K562 (cell line): ENCODE measurements at regions not wholly inside any gene's neighbourhood (a gene's known extent, or its start where the extent isn't known, plus 50 kb on each side); places are given as distances from the start of the nearest gene placed in this dataset.

Experiments used
- ATAC-seq: fragments of 200-7000 bp; cut with Tn5 transposase; 3 replicates; pipeline ENCODE4 v1.9.1; 2020; ENCODE audit warnings: moderate library complexity
- BruUV-seq: library from RNA; stranded (reverse); fragments of 400-500 nt; replicated peaks from 2 replicates; lab custom pipeline; 2021; lab: Mats Ljungman, UMichigan
- CTCF ChIA-PET: fragments of 300-600 bp; formaldehyde crosslinking; extraction: SDS; loops from one replicate; lab custom pipeline; 2021; ENCODE audit warnings: low intra/inter-chr PET ratio; lab: Yijun Ruan, JAX
- POLR2A ChIA-PET: fragments of 300-600, 350-650 bp; sonication (Branson Sonifier 250); formaldehyde crosslinking; extraction: SDS; loops from one replicate; lab custom pipeline; 2021; ENCODE audit warnings: antibody characterized with exemption, inconsistent platforms; lab: Yijun Ruan, JAX
- DNase-seq, 4 experiments: peaks; one replicate each; pipeline versions ENCODE4 v3.0.0 to v3.0.0-alpha.2; 2011 to 2018; ENCODE audit warnings: low spot score in 3 of 4, mixed read lengths in 3 of 4; ENCODE audit errors: extremely low read depth in 1 of 4
- FAIRE-seq: peaks from 2 replicates; lab custom pipeline; 2011; peaks lifted over from hg19 to GRCh38; lab: Jason Lieb, UNC
- H2AFZ ChIP-seq: 2 replicates; pipeline ENCODE4 v1.6.0; 2011; ENCODE audit warnings: low read depth, low read length, control low read depth, inconsistent platforms
- H3K27ac ChIP-seq: fragments of 200-600 bp; 3 replicates; pipeline ENCODE4 v1.8.0; 2011; ENCODE audit warnings: low read depth, mild to moderate bottlenecking, control low read depth, inconsistent platforms, low read length, moderate library complexity, mixed read lengths; ENCODE audit errors: extremely low read depth
- H3K27me3 ChIP-seq, 2 experiments: fragments of 300-600 bp in 1 of 2; 2 replicates in 1 of 2; 3 replicates in 1 of 2; pipeline versions ENCODE4 v1.6.0 to v1.8.0; 2011; ENCODE audit warnings: inconsistent platforms in 2 of 2, low read length in 2 of 2, mild to moderate bottlenecking in 1 of 2, mixed read lengths in 1 of 2, moderate library complexity in 1 of 2; ENCODE audit not compliant: control insufficient read depth in 2 of 2, insufficient read depth in 2 of 2
- H3K36me3 ChIP-seq: fragments of 300-600 bp; 3 replicates; pipeline ENCODE4 v1.8.0; 2011; ENCODE audit warnings: mild to moderate bottlenecking, low read length, inconsistent platforms; ENCODE audit not compliant: control insufficient read depth, insufficient read depth
- H3K4me1 ChIP-seq, 2 experiments: fragments of 200-600 bp in 1 of 2; replicated peaks in 1 of 2; 2 replicates in 1 of 2; 3 replicates in 1 of 2; pipeline versions ENCODE4 v1.5.1 to v1.8.0; 2011; ENCODE audit warnings: inconsistent platforms in 2 of 2, low read length in 2 of 2, mild to moderate bottlenecking in 1 of 2, mixed read lengths in 1 of 2, moderate library complexity in 1 of 2; ENCODE audit not compliant: control insufficient read depth in 2 of 2, insufficient read depth in 2 of 2
- H3K4me2 ChIP-seq: 2 replicates; pipeline ENCODE4 v1.6.1; 2011; ENCODE audit warnings: low read length, control low read depth, inconsistent platforms, mixed read lengths; ENCODE audit not compliant: insufficient read depth
- H3K4me3 ChIP-seq: fragments of 200-600 bp; sonication (generic), shearing (Covaris generic); 2 replicates; pipeline ENCODE4 v1.5.1; 2016; ENCODE audit warnings: control low read depth, inconsistent platforms
- H3K79me2 ChIP-seq: fragments of 200-600 bp; 3 replicates; pipeline ENCODE4 v1.8.0; 2011; ENCODE audit warnings: low read length, inconsistent platforms; ENCODE audit not compliant: control insufficient read depth, insufficient read depth
- H3K9ac ChIP-seq, 2 experiments: 2 replicates each; pipeline versions ENCODE4 v1.6.0 to v1.6.1; 2011; ENCODE audit warnings: low read depth in 2 of 2, low read length in 2 of 2, control low read depth in 1 of 2, inconsistent platforms in 1 of 2, mild to moderate bottlenecking in 1 of 2, mixed read lengths in 1 of 2; ENCODE audit not compliant: insufficient read depth in 1 of 2
- H3K9me1 ChIP-seq: one replicate; pipeline ENCODE4 v1.6.0; 2011; ENCODE audit warnings: inconsistent platforms, mild to moderate bottlenecking, low read length, moderate library complexity; ENCODE audit not compliant: control insufficient read depth, insufficient read depth
- H3K9me3 ChIP-seq: replicated peaks from 2 replicates; pipeline ENCODE4 v1.5.1; 2011; ENCODE audit warnings: low read depth, low read length, inconsistent platforms; ENCODE audit not compliant: control insufficient read depth, insufficient read depth
- H4K20me1 ChIP-seq: replicated peaks from 2 replicates; pipeline ENCODE4 v1.6.1; 2011; ENCODE audit warnings: low read length, inconsistent platforms, mixed read lengths; ENCODE audit not compliant: control insufficient read depth, insufficient read depth
- CXXC5 ChIP-seq: fragments of 250-450 bp; sonication (Bioruptor Pico); IDR thresholded peaks from 2 replicates; pipeline ENCODE4 v1.8.0; 2022; ENCODE audit warnings: inconsistent platforms, mild to moderate bottlenecking, moderate library complexity
- DPF2 ChIP-seq: fragments of 450-650 bp; IDR thresholded peaks from 2 replicates; pipeline ENCODE4 v1.6.1; 2016
- SOX6 ChIP-seq: fragments of 450-650 bp; IDR thresholded peaks from 2 replicates; pipeline ENCODE4 v1.6.1; 2014; ENCODE audit warnings: mild to moderate bottlenecking
- U2AF2 ChIP-seq: fragments of 200-400 bp; formaldehyde crosslinking; optimal IDR thresholded peaks from 2 replicates; pipeline ENCODE3; 2017; ENCODE audit warnings: low read depth, mild to moderate bottlenecking, low read length
- WGBS: fragments of 100-300 bp; shearing (Covaris generic); methylation state at CpG from one replicate; pipeline ENCODE4 v1.1.6; 2016; ENCODE audit warnings: low coverage, mixed read lengths; ENCODE audit not compliant: insufficient coverage; ENCODE audit errors: missing lambda C conversion rate; 5-methylcytosine and 5-hydroxymethylcytosine counted together
- in situ Hi-C: fragments of 300-500 bp; cut with MboI; formaldehyde crosslinking; loops from 4 replicates; pipeline ENCODE4 v1.15.0; 2018; ENCODE audit warnings: inconsistent platforms, mixed read lengths
- intact Hi-C: fragments of 100-400 bp; cut with micrococcal nuclease; formaldehyde crosslinking; loops from 2 replicates; pipeline ENCODE4 v1.14.2; 2022
- TF ChIP-seq, protein P1 (sequence below): sonication (generic); formaldehyde crosslinking; IDR thresholded peaks from 2 replicates; pipeline ENCODE4 v1.8.1; 2022; ENCODE audit warnings: missing genetic modification reagents
- TF ChIP-seq, protein P2 (sequence below): fragments of 250-450 bp; sonication (Bioruptor Pico); IDR thresholded peaks from 2 replicates; pipeline ENCODE4 v1.8.0; 2022; ENCODE audit warnings: moderate library complexity, mild to moderate bottlenecking, inconsistent platforms
- TF ChIP-seq, protein P3 (sequence below): conservative IDR thresholded peaks from 2 replicates; pipeline ENCODE4 v1.6.1; 2011; ENCODE audit warnings: low read depth, mild to moderate bottlenecking, low read length; ENCODE audit not compliant: control insufficient read depth
- TF ChIP-seq, protein P4 (sequence below), 2 experiments: fragments of 450-650 bp in 1 of 2; sonication (generic) in 1 of 2; formaldehyde crosslinking; conservative IDR thresholded peaks; 2 replicates each; pipeline versions ENCODE4 v1.4.0 to v1.8.1; 2020 to 2022; ENCODE audit warnings: mild to moderate bottlenecking in 1 of 2, missing genetic modification reagents in 1 of 2
- TF ChIP-seq, protein P5 (sequence below), 2 experiments: fragments of 150-350 bp in 1 of 2; IDR thresholded peaks; 2 replicates each; pipeline ENCODE4 v1.6.1; 2012 to 2016; ENCODE audit warnings: low read depth in 2 of 2, low read length in 2 of 2, mild to moderate bottlenecking in 1 of 2, moderate library complexity in 1 of 2

DNA sequence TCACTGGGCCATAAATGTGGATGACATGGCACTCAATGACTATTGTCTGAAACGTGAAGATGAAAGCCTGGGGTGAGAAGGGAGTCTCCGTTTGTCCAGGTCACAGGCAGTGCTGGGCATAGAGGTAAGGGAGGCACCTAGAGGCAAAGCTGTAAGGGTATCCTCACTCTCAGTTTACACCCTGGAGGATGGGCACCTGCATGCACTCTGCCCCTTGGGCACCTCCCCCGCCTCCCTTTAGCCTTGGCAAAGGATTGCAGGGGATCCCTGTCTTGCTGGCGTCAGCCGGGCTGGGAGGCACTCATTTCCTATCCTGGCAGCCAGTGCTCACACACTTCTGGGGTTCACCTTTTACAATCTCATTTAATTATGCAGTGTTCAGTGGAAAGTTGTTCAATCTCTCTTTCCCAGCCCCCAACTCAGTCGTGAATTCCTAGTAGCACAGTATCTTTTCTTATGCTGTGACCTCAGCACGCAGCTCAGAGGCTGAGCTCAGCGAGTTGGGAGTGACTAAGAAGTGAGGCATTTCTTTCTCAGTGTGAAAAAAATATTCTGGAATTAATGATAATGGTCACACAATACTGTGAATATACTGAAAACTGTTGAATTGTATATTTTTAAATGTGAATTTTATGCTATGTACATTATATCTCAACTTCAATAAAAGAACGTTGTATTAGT is 866.6 kb downstream of the BRD1 start:
- ATAC-seq = no peak
- ChIA-PET POLR2A (no interaction called here), CTCF (no interaction called here)
- H3K36me3 ChIP-seq = no peaks in the 10 kb centered on the region
- H2AFZ ChIP-seq = no peak overlapping the region
- no peaks in the 10 kb centered on the region for H3K9me1 ChIP-seq
- WGBS = 0% methylated on average over 7 of the region's 9 CpGs
- no TSS peak for BruUV-seq
- in situ Hi-C loops (no loop called here), intact Hi-C loops (no loop called here)
- H3K9ac ChIP-seq = no peak overlapping the region
- FAIRE-seq = no peak
- H4K20me1 ChIP-seq = no peaks in the 10 kb centered on the region
- no peak overlapping the region for H3K4me2 ChIP-seq
- H3K79me2 ChIP-seq = no peaks in the 10 kb centered on the region
- H3K4me3 ChIP-seq = no peak overlapping the region
- no peak overlapping the region for H3K27ac ChIP-seq
- no peaks in the 10 kb centered on the region for H3K9me3 ChIP-seq
- no peaks in the 10 kb centered on the region for H3K4me1 ChIP-seq
- DNase-seq = no peak
- no peaks in the 10 kb centered on the region for H3K27me3 ChIP-seq
- TF ChIP-seq, protein P1, sequence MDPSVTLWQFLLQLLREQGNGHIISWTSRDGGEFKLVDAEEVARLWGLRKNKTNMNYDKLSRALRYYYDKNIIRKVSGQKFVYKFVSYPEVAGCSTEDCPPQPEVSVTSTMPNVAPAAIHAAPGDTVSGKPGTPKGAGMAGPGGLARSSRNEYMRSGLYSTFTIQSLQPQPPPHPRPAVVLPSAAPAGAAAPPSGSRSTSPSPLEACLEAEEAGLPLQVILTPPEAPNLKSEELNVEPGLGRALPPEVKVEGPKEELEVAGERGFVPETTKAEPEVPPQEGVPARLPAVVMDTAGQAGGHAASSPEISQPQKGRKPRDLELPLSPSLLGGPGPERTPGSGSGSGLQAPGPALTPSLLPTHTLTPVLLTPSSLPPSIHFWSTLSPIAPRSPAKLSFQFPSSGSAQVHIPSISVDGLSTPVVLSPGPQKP (CRISPR knock-in tag) = no peak
- TF ChIP-seq U2AF2 (no peak), SOX6 (no peak), CXXC5 (CRISPR knock-in tag) (no peak), DPF2 (no peak)
- TF ChIP-seq, protein P2, sequence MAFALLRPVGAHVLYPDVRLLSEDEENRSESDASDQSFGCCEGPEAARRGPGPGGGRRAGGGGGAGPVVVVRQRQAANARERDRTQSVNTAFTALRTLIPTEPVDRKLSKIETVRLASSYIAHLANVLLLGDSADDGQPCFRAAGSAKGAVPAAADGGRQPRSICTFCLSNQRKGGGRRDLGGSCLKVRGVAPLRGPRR = no peak
- TF ChIP-seq, protein P3, sequence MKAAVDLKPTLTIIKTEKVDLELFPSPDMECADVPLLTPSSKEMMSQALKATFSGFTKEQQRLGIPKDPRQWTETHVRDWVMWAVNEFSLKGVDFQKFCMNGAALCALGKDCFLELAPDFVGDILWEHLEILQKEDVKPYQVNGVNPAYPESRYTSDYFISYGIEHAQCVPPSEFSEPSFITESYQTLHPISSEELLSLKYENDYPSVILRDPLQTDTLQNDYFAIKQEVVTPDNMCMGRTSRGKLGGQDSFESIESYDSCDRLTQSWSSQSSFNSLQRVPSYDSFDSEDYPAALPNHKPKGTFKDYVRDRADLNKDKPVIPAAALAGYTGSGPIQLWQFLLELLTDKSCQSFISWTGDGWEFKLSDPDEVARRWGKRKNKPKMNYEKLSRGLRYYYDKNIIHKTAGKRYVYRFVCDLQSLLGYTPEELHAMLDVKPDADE = no peak
- TF ChIP-seq, protein P4, sequence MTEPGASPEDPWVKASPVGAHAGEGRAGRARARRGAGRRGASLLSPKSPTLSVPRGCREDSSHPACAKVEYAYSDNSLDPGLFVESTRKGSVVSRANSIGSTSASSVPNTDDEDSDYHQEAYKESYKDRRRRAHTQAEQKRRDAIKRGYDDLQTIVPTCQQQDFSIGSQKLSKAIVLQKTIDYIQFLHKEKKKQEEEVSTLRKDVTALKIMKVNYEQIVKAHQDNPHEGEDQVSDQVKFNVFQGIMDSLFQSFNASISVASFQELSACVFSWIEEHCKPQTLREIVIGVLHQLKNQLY (CRISPR knock-in tag; conservative IDR thresholded peaks at IDR 0.05) = no peak
- TF ChIP-seq, protein P5, sequence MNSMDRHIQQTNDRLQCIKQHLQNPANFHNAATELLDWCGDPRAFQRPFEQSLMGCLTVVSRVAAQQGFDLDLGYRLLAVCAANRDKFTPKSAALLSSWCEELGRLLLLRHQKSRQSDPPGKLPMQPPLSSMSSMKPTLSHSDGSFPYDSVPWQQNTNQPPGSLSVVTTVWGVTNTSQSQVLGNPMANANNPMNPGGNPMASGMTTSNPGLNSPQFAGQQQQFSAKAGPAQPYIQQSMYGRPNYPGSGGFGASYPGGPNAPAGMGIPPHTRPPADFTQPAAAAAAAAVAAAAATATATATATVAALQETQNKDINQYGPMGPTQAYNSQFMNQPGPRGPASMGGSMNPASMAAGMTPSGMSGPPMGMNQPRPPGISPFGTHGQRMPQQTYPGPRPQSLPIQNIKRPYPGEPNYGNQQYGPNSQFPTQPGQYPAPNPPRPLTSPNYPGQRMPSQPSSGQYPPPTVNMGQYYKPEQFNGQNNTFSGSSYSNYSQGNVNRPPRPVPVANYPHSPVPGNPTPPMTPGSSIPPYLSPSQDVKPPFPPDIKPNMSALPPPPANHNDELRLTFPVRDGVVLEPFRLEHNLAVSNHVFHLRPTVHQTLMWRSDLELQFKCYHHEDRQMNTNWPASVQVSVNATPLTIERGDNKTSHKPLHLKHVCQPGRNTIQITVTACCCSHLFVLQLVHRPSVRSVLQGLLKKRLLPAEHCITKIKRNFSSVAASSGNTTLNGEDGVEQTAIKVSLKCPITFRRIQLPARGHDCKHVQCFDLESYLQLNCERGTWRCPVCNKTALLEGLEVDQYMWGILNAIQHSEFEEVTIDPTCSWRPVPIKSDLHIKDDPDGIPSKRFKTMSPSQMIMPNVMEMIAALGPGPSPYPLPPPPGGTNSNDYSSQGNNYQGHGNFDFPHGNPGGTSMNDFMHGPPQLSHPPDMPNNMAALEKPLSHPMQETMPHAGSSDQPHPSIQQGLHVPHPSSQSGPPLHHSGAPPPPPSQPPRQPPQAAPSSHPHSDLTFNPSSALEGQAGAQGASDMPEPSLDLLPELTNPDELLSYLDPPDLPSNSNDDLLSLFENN (IDR thresholded peaks at IDR 0.05; ENCODE audit: low read depth in 2 of 2, low read length in 2 of 2) = no peak
